ENCODE measurements at regions not wholly inside any gene's neighbourhood (a gene's known extent, or its start where the extent isn't known, plus 50 kb on each side); places are given as distances from the start of the nearest gene placed in this dataset.

- Histone ChIP-seq H3K23me2 (ENCODE audit: low read depth, low read length) (no peaks in the 10 kb centered on the region), H3K56ac (replicated peaks; ENCODE audit: insufficient read length, low read depth, low read length) (no peak overlapping the region), H2BK5ac (ENCODE audit: low read depth, low read length) (no peak overlapping the region), H3K4me1 (replicated peaks in 1 of 4; ENCODE audit: control insufficient read depth in 3 of 4, insufficient read depth in 4 of 4, low read length in 3 of 4) (no peaks in the 10 kb centered on the region), H4K5ac (ENCODE audit: insufficient read length, low read depth, low read length) (no peak overlapping the region), H3K27me3 (replicated peaks in 1 of 4; ENCODE audit: control insufficient read depth in 3 of 4, extremely low read depth in 1 of 4, insufficient read depth in 3 of 4, low read length in 3 of 4) (no peaks in the 10 kb centered on the region; a peak in 1 of 7 replicates), H2BK20ac (ENCODE audit: low read length) (no peak overlapping the region), H3K14ac (ENCODE audit: insufficient read length) (no peak overlapping the region), H3K4me3 (ENCODE audit: extremely low read depth in 1 of 4, insufficient read depth in 2 of 4, low read depth in 3 of 4, low read length in 4 of 4) (no peak overlapping the region), H3K79me1 (ENCODE audit: low read depth, low read length) (no peaks in the 10 kb centered on the region), H2BK12ac (ENCODE audit: low read depth, low read length) (no peak overlapping the region), H2BK120ac (replicated peaks; ENCODE audit: low read depth, low read length) (no peak overlapping the region), H2AFZ (ENCODE audit: low read length) (peak overlapping the region; percentile 62; the same call in 1 of the 2 replicates), H4K8ac (ENCODE audit: extremely low read depth, insufficient read depth, low read length) (no peak overlapping the region), H3K18ac (ENCODE audit: extremely low read depth, low read length) (no peak overlapping the region), H3K79me2 (ENCODE audit: control insufficient read depth in 1 of 2, insufficient read depth in 2 of 2, low read length in 2 of 2) (no peaks in the 10 kb centered on the region), H3K9ac (replicated peaks in 1 of 4; ENCODE audit: extremely low read depth in 1 of 4, low read depth in 3 of 4, low read length in 3 of 4) (no peak overlapping the region), H3K36me3 (ENCODE audit: control insufficient read depth in 2 of 4, insufficient read depth in 4 of 4, low read length in 3 of 4) (no peaks in the 10 kb centered on the region), H4K20me1 (replicated peaks in 1 of 2; ENCODE audit: control insufficient read depth in 1 of 2, insufficient read depth in 2 of 2, low read length in 2 of 2) (no peaks in the 10 kb centered on the region), H3K23ac (ENCODE audit: insufficient read length) (no peak overlapping the region), H3K27ac (ENCODE audit: low read depth, low read length) (no peak overlapping the region), H4K91ac (replicated peaks; ENCODE audit: insufficient read length, low read length) (no peak overlapping the region), H2AK5ac (ENCODE audit: low read depth, low read length) (no peak overlapping the region), H3K4ac (replicated peaks; ENCODE audit: insufficient read length, low read depth, low read length) (no peak overlapping the region), H3K4me2 (ENCODE audit: insufficient read depth in 1 of 2, low read depth in 2 of 2, low read length in 2 of 2) (no peak overlapping the region), H2BK15ac (ENCODE audit: low read length) (no peak overlapping the region), H3K9me3 (ENCODE audit: insufficient read depth in 2 of 2, low read depth in 1 of 2, low read length in 1 of 2) (no peaks in the 10 kb centered on the region)
- 94% methylated on average over 4 of the region's 4 CpGs; no CpG with 5 or more reads in 1 of the 2 experiments for WGBS, 2 experiments (ENCODE audit: extremely low coverage in 1 of 2, insufficient coverage in 1 of 2, insufficient read length in 1 of 2, insufficient replicate concordance in 2 of 2, low coverage in 1 of 2, low lambda C conversion rate in 2 of 2, missing lambda C conversion rate in 1 of 2)
- CTCF ChIA-PET (ENCODE audit: partially characterized antibody): no interaction called here
- DNase-seq (ENCODE audit: low read depth in 1 of 2, low spot score in 2 of 2): no peak
- FAIRE-seq: no peak
- POLR2A ChIA-PET (ENCODE audit: partially characterized antibody): no interaction called here
- no peak for TF ChIP-seq POLR2A (IDR thresholded peaks at IDR 0.05; ENCODE audit: control extremely low read depth in 1 of 2, low read depth in 2 of 2, low read length in 2 of 2)
- no peak for TF ChIP-seq CHD1 (IDR thresholded peaks at IDR 0.05; ENCODE audit: low read depth, low read length)
- TF ChIP-seq BCL11A (IDR thresholded peaks at IDR 0.05; ENCODE audit: low read depth in 2 of 2, low read length in 2 of 2): no peak
- TF ChIP-seq MAFK (IDR thresholded peaks at IDR 0.05; ENCODE audit: low read depth, low read length): no peak
- TF ChIP-seq YY1 (IDR thresholded peaks at IDR 0.05; ENCODE audit: low read depth, low read length): no peak
- no peak for TF ChIP-seq CEBPB (IDR thresholded peaks at IDR 0.05; ENCODE audit: low read depth, low read length)
- no peak for TF ChIP-seq EZH2 (IDR thresholded peaks at IDR 0.05; ENCODE audit: low read depth, low read length, severe bottlenecking)
- TF ChIP-seq CTBP2 (IDR thresholded peaks at IDR 0.05; ENCODE audit: borderline replicate concordance, insufficient read depth, insufficient read length, low read length): no peak
- TF ChIP-seq TAF1 (IDR thresholded peaks at IDR 0.05; ENCODE audit: low read depth, low read length): no peak
- no peak for TF ChIP-seq POLR2AphosphoS5 (IDR thresholded peaks at IDR 0.05; ENCODE audit: low read depth, low read length)
- TF ChIP-seq SP4 (IDR thresholded peaks at IDR 0.05; ENCODE audit: low read length): no peak
- no peak for TF ChIP-seq CBX5 (IDR thresholded peaks at IDR 0.05; ENCODE audit: low read depth, low read length)
- no peak for TF ChIP-seq MAX (IDR thresholded peaks at IDR 0.05)
- no peak for TF ChIP-seq RAD21 (IDR thresholded peaks at IDR 0.05 in 1 of 2, conservative IDR thresholded peaks at IDR 0.05 in 1 of 2; ENCODE audit: low read depth in 2 of 2, low read length in 2 of 2)
- TF ChIP-seq TCF12 (IDR thresholded peaks at IDR 0.05; ENCODE audit: low read depth, low read length): no peak
These were observed 118.4 kb upstream of the WDR11 start for GRCh38 chr10:120732643-120733313.

Data from H1 (cell line).